BLaER1 (cell line): ENCODE measurements at regions not wholly inside any gene's neighbourhood (a gene's known extent, or its start where the extent isn't known, plus 50 kb on each side); places are given as distances from the start of the nearest gene placed in this dataset.
"Not testable (repeated sequence)": the region's sequence is repeated elsewhere in the genome, so short reads cannot be mapped to it uniquely, and the experiment has no call there.

Source experiments
- H3K27ac ChIP-seq: shearing (Covaris generic); formaldehyde crosslinking; 2 replicates; pipeline ENCODE4 v1.8.1; 2022
- H3K27me3 ChIP-seq: shearing (Covaris generic); formaldehyde crosslinking; 2 replicates; pipeline ENCODE4 v1.8.1; 2022
- H3K36me3 ChIP-seq: shearing (Covaris generic); formaldehyde crosslinking; 2 replicates; pipeline ENCODE4 v1.8.1; 2022
- H3K4me1 ChIP-seq: shearing (Covaris generic); formaldehyde crosslinking; 2 replicates; pipeline ENCODE4 v1.8.1; 2022
- H3K4me2 ChIP-seq: shearing (Covaris generic); formaldehyde crosslinking; 2 replicates; pipeline ENCODE4 v1.8.1; 2022
- H3K4me3 ChIP-seq: shearing (Covaris generic); formaldehyde crosslinking; 2 replicates; pipeline ENCODE4 v1.8.1; 2022
- H3K9ac ChIP-seq: shearing (Covaris generic); formaldehyde crosslinking; 2 replicates; pipeline ENCODE4 v1.8.1; 2022
- H3K9me3 ChIP-seq: shearing (Covaris generic); formaldehyde crosslinking; 2 replicates; pipeline ENCODE4 v1.8.1; 2022
- H4K20me1 ChIP-seq: shearing (Covaris generic); formaldehyde crosslinking; 2 replicates; pipeline ENCODE4 v1.8.1; 2022
- Cebpa-rat ChIP-seq: shearing (Covaris generic); IDR thresholded peaks from 2 replicates; pipeline ENCODE4 v1.8.1; 2022

- H3K36me3 ChIP-seq: no peaks in the 10 kb centered on the region
- no peak overlapping the region for H3K9ac ChIP-seq
- no peaks in the 10 kb centered on the region for H3K9me3 ChIP-seq
- no peak overlapping the region for H3K4me3 ChIP-seq
- no peak overlapping the region for H3K4me2 ChIP-seq
- H3K27ac ChIP-seq: no peak overlapping the region
- no peaks in the 10 kb centered on the region for H4K20me1 ChIP-seq
- no peak for TF ChIP-seq Cebpa-rat
- no peaks in the 10 kb centered on the region for H3K27me3 ChIP-seq
- H3K4me1 ChIP-seq: peaks cover 24% of the 10 kb centered on the region
These were observed 68.7 kb upstream of the KCNK12 start for GRCh38 chr2:47639467-47639866.

- no peak overlapping the region for H3K4me2 ChIP-seq
- H3K36me3 ChIP-seq: no peaks in the 10 kb centered on the region
- H3K4me3 ChIP-seq: no peak overlapping the region
- no peaks in the 10 kb centered on the region for H4K20me1 ChIP-seq
- no peak overlapping the region for H3K27ac ChIP-seq
- no peak for TF ChIP-seq Cebpa-rat
- H3K9me3 ChIP-seq: no peaks in the 10 kb centered on the region
- H3K9ac ChIP-seq: no peak overlapping the region
- H3K4me1 ChIP-seq: peaks cover 30% of the 10 kb centered on the region
- H3K27me3 ChIP-seq: no peaks in the 10 kb centered on the region
These were observed 67.6 kb upstream of the KCNK12 start for GRCh38 chr2:47638430-47638829.

GRCh38 chr2:47636596-47637264 lies 65.9 kb upstream of the KCNK12 start:
- H3K36me3 ChIP-seq: no peaks in the 10 kb centered on the region
- H3K27ac ChIP-seq: no peak overlapping the region
- H3K27me3 ChIP-seq: no peaks in the 10 kb centered on the region
- H3K4me3 ChIP-seq: no peak overlapping the region
- no peak overlapping the region for H3K9ac ChIP-seq
- no peaks in the 10 kb centered on the region for H4K20me1 ChIP-seq
- H3K4me2 ChIP-seq: no peak overlapping the region
- H3K9me3 ChIP-seq: no peaks in the 10 kb centered on the region
- peaks cover 36% of the 10 kb centered on the region for H3K4me1 ChIP-seq
- no peak for TF ChIP-seq Cebpa-rat

- no peaks in the 10 kb centered on the region for H3K36me3 ChIP-seq
- no peak overlapping the region for H3K4me3 ChIP-seq
- H3K27ac ChIP-seq: no peak overlapping the region
- H3K4me1 ChIP-seq: peaks cover 33% of the 10 kb centered on the region
- no peak overlapping the region for H3K9ac ChIP-seq
- TF ChIP-seq Cebpa-rat: no peak
- H3K27me3 ChIP-seq: no peaks in the 10 kb centered on the region
- H4K20me1 ChIP-seq: no peaks in the 10 kb centered on the region
- no peak overlapping the region for H3K4me2 ChIP-seq
- H3K9me3 ChIP-seq: no peaks in the 10 kb centered on the region
These were observed 65.4 kb upstream of the KCNK12 start for GRCh38 chr2:47636176-47636575.

- Histone ChIP-seq H3K9me3 (no peaks in the 10 kb centered on the region), H3K36me3 (no peaks in the 10 kb centered on the region), H3K4me1 (peaks cover 33% of the 10 kb centered on the region), H3K4me3 (no peak overlapping the region), H3K9ac (no peak overlapping the region), H3K27me3 (no peaks in the 10 kb centered on the region), H4K20me1 (no peaks in the 10 kb centered on the region), H3K4me2 (peak overlapping the region; percentile 74; the same call in 1 of the 2 replicates), H3K27ac (no peak overlapping the region)
- TF ChIP-seq Cebpa-rat: no peak
These were observed 62.0 kb upstream of the KCNK12 start for GRCh38 chr2:47632754-47633153.

GRCh38 chr2:47631792-47632398 lies 61.1 kb upstream of the KCNK12 start:
- Histone ChIP-seq H3K4me1 (peaks cover 33% of the 10 kb centered on the region), H3K9me3 (no peaks in the 10 kb centered on the region), H3K9ac (no peak overlapping the region), H4K20me1 (no peaks in the 10 kb centered on the region), H3K4me3 (no peak overlapping the region), H3K4me2 (no peak overlapping the region), H3K27me3 (no peaks in the 10 kb centered on the region), H3K27ac (no peak overlapping the region), H3K36me3 (no peaks in the 10 kb centered on the region)
- TF ChIP-seq Cebpa-rat: no peak

GRCh38 chr2:47631306-47631705 lies 60.5 kb upstream of the KCNK12 start:
- Histone ChIP-seq H4K20me1 (no peaks in the 10 kb centered on the region), H3K27ac (no peak overlapping the region), H3K27me3 (no peaks in the 10 kb centered on the region), H3K4me2 (no peak overlapping the region), H3K36me3 (no peaks in the 10 kb centered on the region), H3K9me3 (no peaks in the 10 kb centered on the region), H3K4me1 (peaks cover 33% of the 10 kb centered on the region), H3K4me3 (no peak overlapping the region), H3K9ac (no peak overlapping the region)
- TF ChIP-seq Cebpa-rat: no peak

- no peak overlapping the region for H3K4me2 ChIP-seq
- no peak overlapping the region for H3K9ac ChIP-seq
- no peak overlapping the region for H3K4me3 ChIP-seq
- no peaks in the 10 kb centered on the region for H3K27me3 ChIP-seq
- H3K4me1 ChIP-seq: peaks cover 23% of the 10 kb centered on the region
- no peaks in the 10 kb centered on the region for H3K9me3 ChIP-seq
- H3K27ac ChIP-seq: no peak overlapping the region
- TF ChIP-seq Cebpa-rat: no peak
- H3K36me3 ChIP-seq: no peaks in the 10 kb centered on the region
- no peaks in the 10 kb centered on the region for H4K20me1 ChIP-seq
These were observed 59.0 kb upstream of the KCNK12 start for GRCh38 chr2:47629501-47630460.

- no peak overlapping the region for H3K4me2 ChIP-seq
- no peaks in the 10 kb centered on the region for H4K20me1 ChIP-seq
- no peak for TF ChIP-seq Cebpa-rat
- no peak overlapping the region for H3K27ac ChIP-seq
- H3K4me1 ChIP-seq: peaks cover 14% of the 10 kb centered on the region
- H3K36me3 ChIP-seq: no peaks in the 10 kb centered on the region
- H3K4me3 ChIP-seq: no peak overlapping the region
- no peak overlapping the region for H3K9ac ChIP-seq
- H3K27me3 ChIP-seq: no peaks in the 10 kb centered on the region
- H3K9me3 ChIP-seq: no peaks in the 10 kb centered on the region
These were observed 58.1 kb upstream of the KCNK12 start for GRCh38 chr2:47628904-47629303.

- Histone ChIP-seq H3K4me3 (no peak overlapping the region), H3K9me3 (no peaks in the 10 kb centered on the region), H3K4me1 (peaks cover 6% of the 10 kb centered on the region; the same call in 1 of the 2 replicates), H3K27me3 (no peaks in the 10 kb centered on the region), H3K27ac (no peak overlapping the region), H3K9ac (no peak overlapping the region), H4K20me1 (no peaks in the 10 kb centered on the region), H3K36me3 (no peaks in the 10 kb centered on the region), H3K4me2 (no peak overlapping the region)
- TF ChIP-seq Cebpa-rat: no peak
These were observed 55.9 kb upstream of the KCNK12 start for GRCh38 chr2:47626664-47627063.

GRCh38 chr2:47623140-47623539 lies 52.4 kb upstream of the KCNK12 start:
- H3K27ac ChIP-seq, H3K4me2 ChIP-seq, H3K27me3 ChIP-seq, H3K9me3 ChIP-seq, H3K36me3 ChIP-seq, H3K4me3 ChIP-seq, H4K20me1 ChIP-seq, H3K9ac ChIP-seq, H3K4me1 ChIP-seq: not testable (repeated sequence)
